ENCODE measurements at regions not wholly inside any gene's neighbourhood (a gene's known extent, or its start where the extent isn't known, plus 50 kb on each side); places are given as distances from the start of the nearest gene placed in this dataset.

GRCh38 chr11:128388206-128388815 lies 199.0 kb downstream of the ETS1 start:
- no peak for DNase-seq
- Histone ChIP-seq H3K9ac (ENCODE audit: insufficient read depth in 1 of 2, low read length in 2 of 2) (no peak overlapping the region), H3K36me3 (ENCODE audit: control insufficient read depth in 4 of 4, insufficient read depth in 4 of 4, low read length in 4 of 4) (no peaks in the 10 kb centered on the region), H3K27ac (ENCODE audit: low read depth in 1 of 2, low read length in 1 of 2) (no peak overlapping the region), H3K9me3 (ENCODE audit: control insufficient read depth in 4 of 4, insufficient read depth in 3 of 4, low read length in 3 of 4) (no peaks in the 10 kb centered on the region), H3K4me3 (no peak overlapping the region), H3K27me3 (ENCODE audit: control insufficient read depth in 3 of 3, insufficient read depth in 3 of 3, low read length in 2 of 3) (no peaks in the 10 kb centered on the region), H3K4me1 (ENCODE audit: control insufficient read depth in 5 of 5, insufficient read depth in 5 of 5, low read length in 5 of 5) (peaks cover 0 to 18% (median 3%) of the 10 kb centered on the region in 5 donors)
- 92 to 95% methylated on average over 5 of the region's 5 CpGs for WGBS, 2 donors
- TF ChIP-seq CTCF (IDR thresholded peaks at IDR 0.05; ENCODE audit: control extremely low read depth, extremely low read depth) = no peak
- ATAC-seq (ENCODE audit: insufficient read depth, low FRiP score) = no peak

- no peak for DNase-seq
- WGBS, 2 donors = 79 to 82% methylated on average over 3 of the region's 3 CpGs
Observed at GRCh38 chr11:128379587-128380580, 207.5 kb downstream of the ETS1 start.

GRCh38 chr11:128375961-128376360 lies 211.4 kb downstream of the ETS1 start:
- H3K9me3 ChIP-seq (ENCODE audit: control insufficient read depth in 4 of 4, insufficient read depth in 3 of 4, low read length in 3 of 4) = no peaks in the 10 kb centered on the region
- no peaks in the 10 kb centered on the region for H3K27me3 ChIP-seq (ENCODE audit: control insufficient read depth in 3 of 3, insufficient read depth in 3 of 3, low read length in 2 of 3)
- no peak for DNase-seq
- H3K36me3 ChIP-seq (ENCODE audit: control insufficient read depth in 4 of 4, insufficient read depth in 4 of 4, low read length in 4 of 4) = no peaks in the 10 kb centered on the region
- WGBS, 2 donors = 1 to 12% methylated on average over 1 of the region's 1 CpG
- H3K4me3 ChIP-seq = no peak overlapping the region
- no peak for TF ChIP-seq CTCF (IDR thresholded peaks at IDR 0.05; ENCODE audit: control extremely low read depth, extremely low read depth)
- H3K9ac ChIP-seq (ENCODE audit: insufficient read depth in 1 of 2, low read length in 2 of 2) = no peak overlapping the region
- no peak for ATAC-seq (ENCODE audit: insufficient read depth, low FRiP score)
- no peaks in the 10 kb centered on the region for H3K4me1 ChIP-seq (ENCODE audit: control insufficient read depth in 5 of 5, insufficient read depth in 5 of 5, low read length in 5 of 5)
- H3K27ac ChIP-seq (ENCODE audit: low read depth in 1 of 2, low read length in 1 of 2) = no peak overlapping the region

More at GRCh38 chr11:128379587-128380580, 207.5 kb downstream of the ETS1 start:
- Histone ChIP-seq H3K4me3 (no peak overlapping the region), H3K9me3 (ENCODE audit: control insufficient read depth in 4 of 4, insufficient read depth in 3 of 4, low read length in 3 of 4) (peaks cover 0 to 3% (median 0%) of the 10 kb centered on the region in 4 donors), H3K27me3 (ENCODE audit: control insufficient read depth in 3 of 3, insufficient read depth in 3 of 3, low read length in 2 of 3) (no peaks in the 10 kb centered on the region), H3K9ac (ENCODE audit: insufficient read depth in 1 of 2, low read length in 2 of 2) (no peak overlapping the region), H3K27ac (ENCODE audit: low read depth in 1 of 2, low read length in 1 of 2) (no peak overlapping the region), H3K4me1 (ENCODE audit: control insufficient read depth in 5 of 5, insufficient read depth in 5 of 5, low read length in 5 of 5) (no peaks in the 10 kb centered on the region), H3K36me3 (ENCODE audit: control insufficient read depth in 4 of 4, insufficient read depth in 4 of 4, low read length in 4 of 4) (no peaks in the 10 kb centered on the region)
- no peak for ATAC-seq (ENCODE audit: insufficient read depth, low FRiP score)
- TF ChIP-seq CTCF (IDR thresholded peaks at IDR 0.05; ENCODE audit: control extremely low read depth, extremely low read depth) = no peak
